HG02623 (cell line): ENCODE measurements at regions not wholly inside any gene's neighbourhood (a gene's known extent, or its start where the extent isn't known, plus 50 kb on each side); places are given as distances from the start of the nearest gene placed in this dataset.

Experiments
- ATAC-seq: cut with Tn5 transposase; IDR thresholded peaks from one replicate; pipeline ENCODE4 v1.9.1; 2021; ENCODE audit warnings: moderate library complexity; ENCODE audit not compliant: unreplicated experiment

GRCh38 chr10:33402220-33403073 lies 68.0 kb upstream of the NRP1 start:
- ATAC-seq, result no peak

- ATAC-seq, result no peak
Measured at GRCh38 chr10:33401300-33401699, 66.8 kb upstream of the NRP1 start.

DNA sequence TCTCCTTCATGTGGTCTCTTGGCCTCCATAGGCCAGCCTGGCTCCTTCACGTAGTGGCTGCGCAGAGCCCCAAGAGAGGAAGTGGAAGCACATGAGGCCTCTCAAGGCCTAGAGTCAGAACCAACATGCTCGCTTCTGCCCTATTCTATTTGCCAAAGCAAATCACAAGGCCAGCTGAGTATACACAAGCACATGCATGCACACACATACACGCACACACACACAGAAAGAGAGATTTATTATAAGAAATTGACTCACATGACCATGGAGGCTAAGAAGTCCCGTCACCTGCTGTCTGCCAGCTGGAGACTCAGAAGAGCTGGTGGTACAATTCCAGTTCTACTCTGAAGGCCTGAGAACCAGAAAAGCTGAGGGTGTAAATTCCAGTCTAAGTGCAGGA lies 64.3 kb upstream of the NRP1 start:
- ATAC-seq, result no peak

- no peak for ATAC-seq
Measured at GRCh38 chr10:33396938-33397337, 62.5 kb upstream of the NRP1 start.

GRCh38 chr10:33396279-33396678 lies 61.8 kb upstream of the NRP1 start:
- ATAC-seq, result no peak

DNA sequence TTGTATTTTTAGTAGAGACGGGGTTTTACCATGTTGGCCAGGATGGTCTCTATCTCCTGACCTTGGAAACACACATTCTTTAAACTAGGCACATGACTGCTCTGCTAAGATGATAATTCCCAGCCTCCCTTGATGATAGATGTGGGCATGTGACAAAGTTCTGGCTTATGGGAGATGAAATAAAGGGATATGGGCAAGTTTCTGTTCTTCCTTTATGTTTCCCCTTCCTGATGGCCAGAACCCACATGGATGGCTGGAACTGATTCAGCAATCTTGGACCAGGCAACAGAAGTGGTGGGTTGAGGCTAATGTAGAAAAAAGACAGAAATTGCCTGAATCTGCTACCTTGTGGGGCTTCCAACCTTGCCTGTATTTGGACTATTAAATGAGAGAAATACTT lies 60.7 kb upstream of the NRP1 start:
- ATAC-seq, result no peak

- ATAC-seq, result no peak
Measured at GRCh38 chr10:33392706-33393105, 58.2 kb upstream of the NRP1 start.

GRCh38 chr10:33391611-33392465 lies 57.4 kb upstream of the NRP1 start:
- ATAC-seq, result no peak

DNA sequence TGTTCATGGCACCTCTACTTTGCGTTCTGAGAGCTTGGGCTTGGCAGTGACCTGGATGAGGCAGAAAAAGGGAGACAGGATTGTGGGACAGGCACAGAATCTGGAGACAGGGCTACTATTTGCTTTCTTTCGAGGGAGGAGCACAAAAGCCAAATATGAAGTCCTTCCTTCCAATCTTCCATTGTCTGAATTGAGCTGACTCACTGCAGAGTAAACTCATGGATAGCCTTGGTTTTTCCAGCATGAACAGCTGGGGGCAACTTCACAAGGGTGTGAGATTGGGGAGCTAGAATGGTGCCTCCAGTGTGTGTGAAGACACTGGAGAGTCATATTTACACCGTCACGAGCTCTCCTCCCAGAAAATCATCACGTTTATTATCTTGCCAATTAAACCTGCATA lies 55.6 kb upstream of the NRP1 start:
- no peak for ATAC-seq

DNA sequence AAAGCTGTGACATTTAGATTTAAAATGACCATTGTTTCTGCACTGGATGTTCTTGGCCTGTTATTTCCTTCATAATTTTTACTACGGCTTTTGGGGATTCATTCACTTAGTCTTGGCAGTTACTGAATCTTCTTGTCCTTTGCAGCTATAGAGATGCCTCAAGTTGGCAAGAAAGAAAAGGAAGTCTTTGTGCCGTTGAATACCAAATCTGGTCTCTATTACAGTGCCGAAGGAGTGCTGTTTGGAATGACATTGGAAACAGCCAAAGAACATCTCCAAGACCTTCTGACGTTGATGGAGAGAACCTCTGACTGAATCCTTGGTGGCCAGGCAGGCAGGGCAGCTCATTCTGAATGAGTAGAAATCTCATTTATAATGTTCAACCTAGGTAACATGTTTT lies 54.3 kb upstream of the NRP1 start:
- no peak for ATAC-seq

DNA sequence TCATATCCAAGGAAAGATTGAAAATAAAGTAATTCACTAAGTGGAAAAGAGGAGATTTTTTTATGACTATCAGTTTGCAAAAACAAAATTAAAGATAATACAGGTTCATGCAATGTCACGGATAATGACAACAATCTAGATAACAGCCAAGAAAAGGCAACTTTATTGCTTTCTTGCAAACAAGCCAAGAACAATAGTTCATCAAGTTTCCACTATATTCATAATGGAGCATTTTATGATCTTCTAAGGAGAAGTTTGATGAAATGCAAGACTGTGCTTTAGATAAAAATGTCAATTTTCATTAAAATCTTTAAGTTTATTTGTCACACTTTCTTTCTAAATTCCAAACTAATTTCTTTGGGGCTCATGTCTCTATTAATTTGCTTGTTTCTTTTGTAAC lies 53.9 kb upstream of the NRP1 start:
- ATAC-seq, result no peak

- ATAC-seq, result no peak
Measured at GRCh38 chr10:33387720-33388119, 53.3 kb upstream of the NRP1 start.

DNA sequence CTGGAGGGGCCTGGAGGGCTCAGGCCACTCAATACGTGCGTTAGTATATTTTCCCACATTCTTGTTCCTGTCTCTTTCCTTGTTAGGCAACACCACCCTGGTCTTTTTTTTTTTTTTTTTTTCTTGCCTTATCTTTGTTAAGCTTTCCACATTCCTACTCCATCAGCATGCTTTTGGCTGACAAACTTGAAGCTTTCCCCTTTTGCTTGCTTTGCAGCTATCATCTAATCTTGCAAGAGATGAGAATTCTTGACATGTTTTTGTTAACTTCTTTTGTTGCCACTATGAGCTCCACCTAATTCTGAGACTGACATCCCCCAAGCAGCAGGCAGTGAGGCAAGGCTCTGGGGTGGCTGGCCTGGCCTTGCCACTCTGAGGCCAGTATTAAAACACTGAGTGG lies 52.5 kb upstream of the NRP1 start:
- ATAC-seq, result no peak

DNA sequence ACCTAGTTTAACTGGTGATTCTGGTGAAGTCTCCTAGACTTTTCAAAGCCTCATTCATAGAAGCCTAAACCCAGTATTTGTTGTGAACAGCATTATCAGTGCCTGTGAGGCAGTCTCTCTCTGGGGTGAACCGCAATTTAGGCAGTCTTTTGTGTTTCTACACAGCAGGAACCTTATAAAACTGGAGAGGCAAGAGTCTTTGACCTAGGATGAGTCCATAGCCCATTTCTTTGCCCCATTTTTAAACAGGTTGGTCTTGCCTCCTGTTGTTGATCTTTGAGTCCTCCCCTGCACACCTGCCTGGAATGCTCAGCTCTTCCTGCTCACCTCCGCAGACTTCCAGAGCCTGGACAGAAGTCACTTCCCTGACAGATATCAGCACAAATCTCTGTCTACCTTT lies 51.2 kb upstream of the NRP1 start:
- ATAC-seq, result no peak

- ATAC-seq, result no peak
Measured at GRCh38 chr10:33385015-33385414, 50.5 kb upstream of the NRP1 start.
